ENCODE measurements at regions not wholly inside any gene's neighbourhood (a gene's known extent, or its start where the extent isn't known, plus 50 kb on each side); places are given as distances from the start of the nearest gene placed in this dataset.
"Not testable (repeated sequence)": the region's sequence is repeated elsewhere in the genome, so short reads cannot be mapped to it uniquely, and the experiment has no call there.

GRCh38 chr1:229895605-229896004 lies 171.4 kb upstream of the GALNT2 start:
- ATAC-seq (no peak), DNase-seq (ENCODE audit: low spot score) (no peak)
- intact Hi-C loops (cut with DNase I): no loop called here

- ATAC-seq: no peak
- DNase-seq (ENCODE audit: low spot score): no peak
- intact Hi-C loops (cut with DNase I): no loop called here
Observed at GRCh38 chr1:229896306-229896705, 170.7 kb upstream of the GALNT2 start.

GRCh38 chr1:229896861-229897260 lies 170.2 kb upstream of the GALNT2 start:
- DNase-seq (ENCODE audit: low spot score): no peak

GRCh38 chr1:229897501-229897900 lies 169.5 kb upstream of the GALNT2 start:
- intact Hi-C loops (cut with DNase I): no loop called here
- ATAC-seq: peak; percentile 58

More at GRCh38 chr1:229896861-229897260, 170.2 kb upstream of the GALNT2 start:
- ATAC-seq: peak; percentile 41
- intact Hi-C loops (cut with DNase I): no loop called here

GRCh38 chr1:229900220-229900619 lies 166.8 kb upstream of the GALNT2 start:
- ATAC-seq (no peak), DNase-seq (ENCODE audit: low spot score) (no peak)
- intact Hi-C loops (cut with DNase I): no loop called here

More at GRCh38 chr1:229897501-229897900, 169.5 kb upstream of the GALNT2 start:
- DNase-seq (ENCODE audit: low spot score): no peak

- no peak for DNase-seq (ENCODE audit: low spot score)
- intact Hi-C loops (cut with DNase I): no loop called here
Observed at GRCh38 chr1:229905031-229905545, 161.9 kb upstream of the GALNT2 start.

GRCh38 chr1:229905652-229906051 lies 161.4 kb upstream of the GALNT2 start:
- intact Hi-C loops (cut with DNase I): no loop called here
- DNase-seq (ENCODE audit: low spot score): no peak

More at GRCh38 chr1:229905031-229905545, 161.9 kb upstream of the GALNT2 start:
- no peak for ATAC-seq

GRCh38 chr1:229907884-229908638 lies 159.0 kb upstream of the GALNT2 start:
- intact Hi-C loops (cut with DNase I): no loop called here
- no peak for DNase-seq (ENCODE audit: low spot score)
- peak; percentile 86 for ATAC-seq

More at GRCh38 chr1:229905652-229906051, 161.4 kb upstream of the GALNT2 start:
- no peak for ATAC-seq

- intact Hi-C loops (cut with DNase I): no loop called here
- ATAC-seq: no peak
- no peak for DNase-seq (ENCODE audit: low spot score)
Observed at GRCh38 chr1:229908689-229909088, 158.3 kb upstream of the GALNT2 start.

- DNase-seq (ENCODE audit: low spot score): no peak
- no peak for ATAC-seq
- intact Hi-C loops (cut with DNase I): no loop called here
Observed at GRCh38 chr1:229913489-229913888, 153.5 kb upstream of the GALNT2 start.

GRCh38 chr1:229919488-229919887 lies 147.6 kb upstream of the GALNT2 start:
- ATAC-seq; intact Hi-C loops (cut with DNase I); DNase-seq (ENCODE audit: low spot score): not testable (repeated sequence)

- no peak for DNase-seq (ENCODE audit: low spot score)
- intact Hi-C loops (cut with DNase I): no loop called here
- ATAC-seq: no peak
Observed at GRCh38 chr1:229920683-229921082, 146.4 kb upstream of the GALNT2 start.

- ATAC-seq (no peak), DNase-seq (ENCODE audit: low spot score) (no peak)
- intact Hi-C loops (cut with DNase I): no loop called here
Observed at GRCh38 chr1:229922249-229922648, 144.8 kb upstream of the GALNT2 start.

- DNase-seq (ENCODE audit: low spot score): no peak
- no peak for ATAC-seq
- intact Hi-C loops (cut with DNase I): no loop called here
Observed at GRCh38 chr1:229924639-229925038, 142.4 kb upstream of the GALNT2 start.

- DNase-seq (ENCODE audit: low spot score) (no peak), ATAC-seq (no peak)
- intact Hi-C loops (cut with DNase I): no loop called here
Observed at GRCh38 chr1:229928767-229929166, 138.3 kb upstream of the GALNT2 start.

GRCh38 chr1:229931751-229932150 lies 135.3 kb upstream of the GALNT2 start:
- DNase-seq (ENCODE audit: low spot score); ATAC-seq; intact Hi-C loops (cut with DNase I): not testable (repeated sequence)

GRCh38 chr1:229935157-229935556 lies 131.9 kb upstream of the GALNT2 start:
- ATAC-seq; DNase-seq (ENCODE audit: low spot score); intact Hi-C loops (cut with DNase I): not testable (repeated sequence)

GRCh38 chr1:229938551-229938950 lies 128.5 kb upstream of the GALNT2 start:
- no peak for DNase-seq (ENCODE audit: low spot score)
- ATAC-seq: no peak
- intact Hi-C loops (cut with DNase I): no loop called here

- intact Hi-C loops (cut with DNase I): no loop called here
- DNase-seq (ENCODE audit: low spot score): no peak
- ATAC-seq: no peak
Observed at GRCh38 chr1:229940684-229941083, 126.4 kb upstream of the GALNT2 start.

GRCh38 chr1:229941160-229941559 lies 125.9 kb upstream of the GALNT2 start:
- no peak for DNase-seq (ENCODE audit: low spot score)
- intact Hi-C loops (cut with DNase I): no loop called here
- no peak for ATAC-seq

GRCh38 chr1:229941831-229942230 lies 125.2 kb upstream of the GALNT2 start:
- intact Hi-C loops (cut with DNase I): no loop called here
- ATAC-seq: no peak
- no peak for DNase-seq (ENCODE audit: low spot score)
